ENCODE measurements at regions not wholly inside any gene's neighbourhood (a gene's known extent, or its start where the extent isn't known, plus 50 kb on each side); places are given as distances from the start of the nearest gene placed in this dataset.

- H3K27ac Mint-ChIP-seq: no peak overlapping the region
- Histone ChIP-seq H3K27ac (ENCODE audit: low read depth in 1 of 2, low read length in 2 of 2) (no peak overlapping the region), H2AFZ (ENCODE audit: insufficient read depth, low read depth, low read length, poor library complexity, severe bottlenecking) (no peak overlapping the region), H3K79me2 (ENCODE audit: insufficient read depth, low read length) (no peaks in the 10 kb centered on the region), H3K4me2 (replicated peaks; ENCODE audit: extremely low read depth, low read length, poor library complexity, severe bottlenecking) (no peak overlapping the region), H4K20me1 (ENCODE audit: insufficient read depth, low read length) (no peaks in the 10 kb centered on the region), H3K9ac (ENCODE audit: insufficient read depth, low read length, poor library complexity, severe bottlenecking) (no peak overlapping the region), H3K4me3 (replicated peaks in 1 of 3; ENCODE audit: low read depth in 2 of 3, low read length in 3 of 3) (no peak overlapping the region), H3K27me3 (ENCODE audit: control insufficient read depth in 2 of 2, insufficient read depth in 2 of 2, low read length in 2 of 2) (no peaks in the 10 kb centered on the region), H3K36me3 (replicated peaks in 1 of 2; ENCODE audit: control insufficient read depth in 1 of 2, insufficient read depth in 2 of 2, low read length in 2 of 2) (no peaks in the 10 kb centered on the region), H3K9me3 (replicated peaks in 1 of 2; ENCODE audit: control insufficient read depth in 1 of 2, insufficient read depth in 1 of 2, low read length in 2 of 2) (no peaks in the 10 kb centered on the region), H3K4me1 (ENCODE audit: control insufficient read depth in 1 of 2, insufficient read depth in 2 of 2, low read length in 2 of 2) (no peaks in the 10 kb centered on the region)
- DNase-seq: no peak
- H3K27me3 Mint-ChIP-seq (ENCODE audit: low read depth in 3 of 3): no peaks in the 10 kb centered on the region
- WGBS (ENCODE audit: insufficient coverage): no CpG with 5 or more reads among the region's 2 CpGs
- H3K36me3 Mint-ChIP-seq: no peaks in the 10 kb centered on the region
- no peak for TF ChIP-seq CTCF (IDR thresholded peaks at IDR 0.05)
- H3K4me3 Mint-ChIP-seq: no peak overlapping the region
- H3K9me3 Mint-ChIP-seq: peaks cover 0 to 4% (median 0%) of the 10 kb centered on the region in 7 donors
- intact Hi-C loops (cut with micrococcal nuclease): no loop called here
- H3K4me1 Mint-ChIP-seq: no peaks in the 10 kb centered on the region
Measured at GRCh38 chr3:162119651-162120050, 623.0 kb downstream of the OTOL1 start.

GRCh38 chr3:162122405-162122804, 625.8 kb downstream of the OTOL1 start:
- no peaks in the 10 kb centered on the region for H3K9me3 ChIP-seq (replicated peaks in 1 of 2; ENCODE audit: control insufficient read depth in 1 of 2, insufficient read depth in 1 of 2, low read length in 2 of 2)
- no peaks in the 10 kb centered on the region for H4K20me1 ChIP-seq (ENCODE audit: insufficient read depth, low read length)
- no peak overlapping the region for H3K9ac ChIP-seq (ENCODE audit: insufficient read depth, low read length, poor library complexity, severe bottlenecking)
- no peaks in the 10 kb centered on the region for H3K79me2 ChIP-seq (ENCODE audit: insufficient read depth, low read length)
- no peak overlapping the region for H3K27ac ChIP-seq (ENCODE audit: low read depth in 1 of 2, low read length in 2 of 2)
- H3K27me3 ChIP-seq (ENCODE audit: control insufficient read depth in 2 of 2, insufficient read depth in 2 of 2, low read length in 2 of 2): no peaks in the 10 kb centered on the region
- no CpG with 5 or more reads among the region's 1 CpG for WGBS (ENCODE audit: insufficient coverage)
- DNase-seq: no peak
- no peak overlapping the region for H2AFZ ChIP-seq (ENCODE audit: insufficient read depth, low read depth, low read length, poor library complexity, severe bottlenecking)
- no peak overlapping the region for H3K4me3 ChIP-seq (replicated peaks in 1 of 3; ENCODE audit: low read depth in 2 of 3, low read length in 3 of 3)
- Mint-ChIP-seq H3K4me1 (no peaks in the 10 kb centered on the region), H3K27ac (no peak overlapping the region), H3K36me3 (no peaks in the 10 kb centered on the region), H3K4me3 (no peak overlapping the region), H3K9me3 (peaks cover 0 to 4% (median 0%) of the 10 kb centered on the region in 7 donors), H3K27me3 (ENCODE audit: low read depth in 3 of 3) (no peaks in the 10 kb centered on the region)
- H3K36me3 ChIP-seq (replicated peaks in 1 of 2; ENCODE audit: control insufficient read depth in 1 of 2, insufficient read depth in 2 of 2, low read length in 2 of 2): no peaks in the 10 kb centered on the region
- no peaks in the 10 kb centered on the region for H3K4me1 ChIP-seq (ENCODE audit: control insufficient read depth in 1 of 2, insufficient read depth in 2 of 2, low read length in 2 of 2)
- TF ChIP-seq CTCF (IDR thresholded peaks at IDR 0.05): no peak
- no peak overlapping the region for H3K4me2 ChIP-seq (replicated peaks; ENCODE audit: extremely low read depth, low read length, poor library complexity, severe bottlenecking)
- intact Hi-C loops (cut with micrococcal nuclease): no loop called here

Data from CD14-positive monocyte (primary cell).